NCI-H2227 (cell line): ENCODE measurements at regions not wholly inside any gene's neighbourhood (a gene's known extent, or its start where the extent isn't known, plus 50 kb on each side); places are given as distances from the start of the nearest gene placed in this dataset.
"Not testable (repeated sequence)": the region's sequence is repeated elsewhere in the genome, so short reads cannot be mapped to it uniquely, and the experiment has no call there.

Experiments used
- DNase-seq: peaks from one replicate; lab custom pipeline; 2025; ENCODE audit not compliant: unreplicated experiment; lab: John Stamatoyannopoulos, UW

- DNase-seq, result no peak
Observed at GRCh38 chr18:2199060-2199459, 372.2 kb downstream of the METTL4 start.

GRCh38 chr18:2201036-2201600 lies 370.2 kb downstream of the METTL4 start:
- DNase-seq, result no peak

- DNase-seq, result no peak
Observed at GRCh38 chr18:2204736-2205135, 366.6 kb downstream of the METTL4 start.

- DNase-seq, result no peak
Observed at GRCh38 chr18:2207294-2207693, 364.0 kb downstream of the METTL4 start.

- no peak for DNase-seq
Observed at GRCh38 chr18:2212598-2213205, 358.6 kb downstream of the METTL4 start.

GRCh38 chr18:2213905-2214304 lies 357.4 kb downstream of the METTL4 start:
- no peak for DNase-seq

GRCh38 chr18:2217356-2217755 lies 353.9 kb downstream of the METTL4 start:
- DNase-seq, result no peak

- no peak for DNase-seq
Observed at GRCh38 chr18:2218101-2218500, 353.2 kb downstream of the METTL4 start.

GRCh38 chr18:2219706-2220105 lies 351.6 kb downstream of the METTL4 start:
- no peak for DNase-seq

- DNase-seq, result no peak
Observed at GRCh38 chr18:2222270-2223185, 348.8 kb downstream of the METTL4 start.

GRCh38 chr18:2223449-2223848 lies 347.9 kb downstream of the METTL4 start:
- no peak for DNase-seq

GRCh38 chr18:2223849-2224248 lies 347.5 kb downstream of the METTL4 start:
- DNase-seq, result no peak

- no peak for DNase-seq
Observed at GRCh38 chr18:2236232-2236631, 335.1 kb downstream of the METTL4 start.

- DNase-seq, result no peak
Observed at GRCh38 chr18:2237706-2238105, 333.6 kb downstream of the METTL4 start.

GRCh38 chr18:2240311-2240705 lies 331.0 kb downstream of the METTL4 start:
- DNase-seq, result no peak

- no peak for DNase-seq
Observed at GRCh38 chr18:2244641-2245040, 326.7 kb downstream of the METTL4 start.

- DNase-seq, result not testable (repeated sequence)
Observed at GRCh38 chr18:2247101-2247500, 324.2 kb downstream of the METTL4 start.

- DNase-seq, result no peak
Observed at GRCh38 chr18:2254977-2255376, 316.3 kb downstream of the METTL4 start.

GRCh38 chr18:2256577-2256976 lies 314.7 kb downstream of the METTL4 start:
- no peak for DNase-seq

GRCh38 chr18:2258954-2259353 lies 312.4 kb downstream of the METTL4 start:
- DNase-seq, result no peak

GRCh38 chr18:2263303-2263890 lies 307.9 kb downstream of the METTL4 start:
- DNase-seq, result no peak

GRCh38 chr18:2274613-2275012 lies 296.7 kb downstream of the METTL4 start:
- no peak for DNase-seq
